Tibial nerve (tissue), 4 donors: ENCODE measurements at regions not wholly inside any gene's neighbourhood (a gene's known extent, or its start where the extent isn't known, plus 50 kb on each side); places are given as distances from the start of the nearest gene placed in this dataset.

Experiments
- CTCF ChIP-seq, 5 experiments: fragments of 200-600 bp in 3 of 5; fragments of 450-650 bp in 2 of 5; sonication (generic) in 3 of 5; IDR thresholded peaks; one replicate each; pipeline ENCODE4 v1.5.1; 2016 to 2019; ENCODE audit warnings: antibody characterized with exemption in 5 of 5, mild to moderate bottlenecking in 3 of 5, moderate library complexity in 2 of 5
- EP300 ChIP-seq, 2 donors: sonication (generic); formaldehyde crosslinking; IDR thresholded peaks; one replicate each; pipeline ENCODE4 v1.6.1; 2017; ENCODE audit warnings: antibody characterized with exemption in 2 of 2, mild to moderate bottlenecking in 1 of 2
- POLR2A ChIP-seq, 2 donors: fragments of 450-650 bp; IDR thresholded peaks; one replicate each; pipeline ENCODE4 v1.6.1; 2017; ENCODE audit warnings: antibody characterized with exemption in 2 of 2, mild to moderate bottlenecking in 2 of 2, moderate library complexity in 2 of 2

GRCh38 chr17:71900621-71901229 lies 220.1 kb upstream of the SOX9 start:
- no peak for TF ChIP-seq CTCF (IDR thresholded peaks at IDR 0.05)
- no peak for TF ChIP-seq EP300 (IDR thresholded peaks at IDR 0.05)
- no peak for TF ChIP-seq POLR2A (IDR thresholded peaks at IDR 0.05)
